ENCODE measurements at regions not wholly inside any gene's neighbourhood (a gene's known extent, or its start where the extent isn't known, plus 50 kb on each side); places are given as distances from the start of the nearest gene placed in this dataset.

GRCh38 chr13:31967155-31967554, 64.4 kb upstream of the FRY start:
- H3K27me3 ChIP-seq (ENCODE audit: insufficient read depth, low read length): no peaks in the 10 kb centered on the region
- H3K9ac ChIP-seq (ENCODE audit: low read depth, low read length): no peak overlapping the region
- H3K4me3 ChIP-seq (ENCODE audit: low read length): no peak overlapping the region
- no peaks in the 10 kb centered on the region for H3K4me1 ChIP-seq (ENCODE audit: insufficient read depth, low read length)
- no peak overlapping the region for H3K27ac ChIP-seq (ENCODE audit: low read length)
- no peaks in the 10 kb centered on the region for H3K9me3 ChIP-seq (ENCODE audit: insufficient read depth, low read depth, low read length)
- no peaks in the 10 kb centered on the region for H3K36me3 ChIP-seq (ENCODE audit: insufficient read depth, low read depth, low read length)

- Histone ChIP-seq H3K36me3 (ENCODE audit: insufficient read depth, low read depth, low read length) (no peaks in the 10 kb centered on the region), H3K9me3 (ENCODE audit: insufficient read depth, low read depth, low read length) (no peaks in the 10 kb centered on the region), H3K4me1 (ENCODE audit: insufficient read depth, low read length) (no peaks in the 10 kb centered on the region; the same call in 1 of the 2 replicates), H3K27me3 (ENCODE audit: insufficient read depth, low read length) (no peaks in the 10 kb centered on the region), H3K4me3 (ENCODE audit: low read length) (no peak overlapping the region), H3K9ac (ENCODE audit: low read depth, low read length) (no peak overlapping the region), H3K27ac (ENCODE audit: low read length) (no peak overlapping the region)
Measured at GRCh38 chr13:31968473-31968872, 63.1 kb upstream of the FRY start.

- H3K4me3 ChIP-seq (ENCODE audit: low read length): no peak overlapping the region
- no peaks in the 10 kb centered on the region for H3K27me3 ChIP-seq (ENCODE audit: insufficient read depth, low read length)
- H3K36me3 ChIP-seq (ENCODE audit: insufficient read depth, low read depth, low read length): no peaks in the 10 kb centered on the region
- H3K9ac ChIP-seq (ENCODE audit: low read depth, low read length): no peak overlapping the region
- no peaks in the 10 kb centered on the region for H3K9me3 ChIP-seq (ENCODE audit: insufficient read depth, low read depth, low read length)
- no peak overlapping the region for H3K27ac ChIP-seq (ENCODE audit: low read length)
- H3K4me1 ChIP-seq (ENCODE audit: insufficient read depth, low read length): no peaks in the 10 kb centered on the region; the same call in 1 of the 2 replicates
Measured at GRCh38 chr13:31970231-31970930, 61.2 kb upstream of the FRY start.

- Histone ChIP-seq H3K4me1 (ENCODE audit: insufficient read depth, low read length) (no peaks in the 10 kb centered on the region; the same call in 1 of the 2 replicates), H3K27me3 (ENCODE audit: insufficient read depth, low read length) (no peaks in the 10 kb centered on the region), H3K36me3 (ENCODE audit: insufficient read depth, low read depth, low read length) (no peaks in the 10 kb centered on the region), H3K4me3 (ENCODE audit: low read length) (no peak overlapping the region), H3K9me3 (ENCODE audit: insufficient read depth, low read depth, low read length) (no peaks in the 10 kb centered on the region), H3K27ac (ENCODE audit: low read length) (no peak overlapping the region), H3K9ac (ENCODE audit: low read depth, low read length) (no peak overlapping the region)
Measured at GRCh38 chr13:31972453-31972852, 59.1 kb upstream of the FRY start.

GRCh38 chr13:31978021-31978420, 53.6 kb upstream of the FRY start:
- no peak overlapping the region for H3K9ac ChIP-seq (ENCODE audit: low read depth, low read length)
- H3K4me3 ChIP-seq (ENCODE audit: low read length): no peak overlapping the region
- H3K36me3 ChIP-seq (ENCODE audit: insufficient read depth, low read depth, low read length): no peaks in the 10 kb centered on the region
- no peaks in the 10 kb centered on the region; the same call in 1 of the 2 replicates for H3K4me1 ChIP-seq (ENCODE audit: insufficient read depth, low read length)
- no peaks in the 10 kb centered on the region for H3K27me3 ChIP-seq (ENCODE audit: insufficient read depth, low read length)
- H3K9me3 ChIP-seq (ENCODE audit: insufficient read depth, low read depth, low read length): no peaks in the 10 kb centered on the region
- no peak overlapping the region for H3K27ac ChIP-seq (ENCODE audit: low read length)

GRCh38 chr13:31980830-31981229, 50.7 kb upstream of the FRY start:
- Histone ChIP-seq H3K4me3 (ENCODE audit: low read length) (no peak overlapping the region), H3K27ac (ENCODE audit: low read length) (no peak overlapping the region), H3K9ac (ENCODE audit: low read depth, low read length) (no peak overlapping the region), H3K9me3 (ENCODE audit: insufficient read depth, low read depth, low read length) (no peaks in the 10 kb centered on the region), H3K27me3 (ENCODE audit: insufficient read depth, low read length) (no peaks in the 10 kb centered on the region), H3K36me3 (ENCODE audit: insufficient read depth, low read depth, low read length) (no peaks in the 10 kb centered on the region), H3K4me1 (ENCODE audit: insufficient read depth, low read length) (no peaks in the 10 kb centered on the region)
